HL-60 (cell line): ENCODE measurements at regions not wholly inside any gene's neighbourhood (a gene's known extent, or its start where the extent isn't known, plus 50 kb on each side); places are given as distances from the start of the nearest gene placed in this dataset.
A peak's percentile ranks its signal among the peaks of the same experiment; 100 is the strongest.

Experiments
- DNase-seq, 2 experiments: peaks; one replicate each; pipeline ENCODE4 v3.0.0-alpha.2; 2010 to 2020; ENCODE audit warnings: low read depth in 1 of 2, low spot score in 1 of 2
- H3K27ac ChIP-seq: fragments of 250-450 bp; sonication (Bioruptor Pico); replicated peaks from 2 replicates; pipeline ENCODE4 v1.5.1; 2020; ENCODE audit warnings: mild to moderate bottlenecking, moderate library complexity
- H3K27me3 ChIP-seq: fragments of 250-450 bp; sonication (Bioruptor Pico); 2 replicates; pipeline ENCODE4 v1.5.1; 2021; ENCODE audit warnings: mild to moderate bottlenecking, moderate library complexity; ENCODE audit not compliant: insufficient read depth, poor library complexity, severe bottlenecking
- H3K4me3 ChIP-seq: replicated peaks from 2 replicates; pipeline ENCODE4 v1.5.1; 2011; ENCODE audit warnings: mild to moderate bottlenecking, control low read depth, low read length; ENCODE audit not compliant: insufficient read depth
- CTCF ChIP-seq: IDR thresholded peaks from one replicate; pipeline ENCODE4 v1.5.1; 2011; ENCODE audit warnings: low read length, control low read depth, inconsistent platforms; ENCODE audit not compliant: insufficient read depth
- GABPA ChIP-seq: IDR thresholded peaks from 2 replicates; pipeline ENCODE4 v1.6.1; 2012; ENCODE audit warnings: low read depth
- POLR2AphosphoS5 ChIP-seq: IDR thresholded peaks from 2 replicates; pipeline ENCODE4 v1.6.1; 2012; ENCODE audit warnings: low read depth
- SPI1 ChIP-seq: IDR thresholded peaks from 2 replicates; pipeline ENCODE4 v1.6.1; 2012; ENCODE audit warnings: low read depth, mild to moderate bottlenecking, borderline replicate concordance
- TF ChIP-seq, protein P1 (sequence below): IDR thresholded peaks from 2 replicates; pipeline ENCODE4 v1.6.1; 2012; ENCODE audit warnings: low read depth; ENCODE audit not compliant: insufficient replicate concordance

DNA sequence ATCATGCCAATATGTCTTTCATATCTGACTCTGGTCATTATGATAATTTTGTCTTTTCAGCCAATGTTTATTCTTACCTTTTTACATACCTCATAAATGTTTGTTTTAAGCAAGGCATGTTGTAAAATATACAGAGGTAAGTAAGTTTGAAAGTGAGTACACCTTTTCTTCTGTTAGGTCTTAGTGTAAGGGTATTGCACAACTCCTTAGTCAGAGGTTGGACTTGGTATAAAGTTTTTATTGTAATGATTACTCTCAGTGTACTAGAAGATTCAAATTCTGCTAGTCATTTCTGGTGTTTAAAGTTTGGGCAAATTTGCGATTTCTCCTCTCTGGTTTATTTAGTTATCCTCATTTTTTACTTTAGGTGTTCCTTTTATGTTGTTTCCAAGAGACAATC is 564.3 kb upstream of the FSIP2 start:
- no peak for DNase-seq
- TF ChIP-seq SPI1 (no peak), POLR2AphosphoS5 (no peak), GABPA (no peak), CTCF (no peak)
- TF ChIP-seq, protein P1, sequence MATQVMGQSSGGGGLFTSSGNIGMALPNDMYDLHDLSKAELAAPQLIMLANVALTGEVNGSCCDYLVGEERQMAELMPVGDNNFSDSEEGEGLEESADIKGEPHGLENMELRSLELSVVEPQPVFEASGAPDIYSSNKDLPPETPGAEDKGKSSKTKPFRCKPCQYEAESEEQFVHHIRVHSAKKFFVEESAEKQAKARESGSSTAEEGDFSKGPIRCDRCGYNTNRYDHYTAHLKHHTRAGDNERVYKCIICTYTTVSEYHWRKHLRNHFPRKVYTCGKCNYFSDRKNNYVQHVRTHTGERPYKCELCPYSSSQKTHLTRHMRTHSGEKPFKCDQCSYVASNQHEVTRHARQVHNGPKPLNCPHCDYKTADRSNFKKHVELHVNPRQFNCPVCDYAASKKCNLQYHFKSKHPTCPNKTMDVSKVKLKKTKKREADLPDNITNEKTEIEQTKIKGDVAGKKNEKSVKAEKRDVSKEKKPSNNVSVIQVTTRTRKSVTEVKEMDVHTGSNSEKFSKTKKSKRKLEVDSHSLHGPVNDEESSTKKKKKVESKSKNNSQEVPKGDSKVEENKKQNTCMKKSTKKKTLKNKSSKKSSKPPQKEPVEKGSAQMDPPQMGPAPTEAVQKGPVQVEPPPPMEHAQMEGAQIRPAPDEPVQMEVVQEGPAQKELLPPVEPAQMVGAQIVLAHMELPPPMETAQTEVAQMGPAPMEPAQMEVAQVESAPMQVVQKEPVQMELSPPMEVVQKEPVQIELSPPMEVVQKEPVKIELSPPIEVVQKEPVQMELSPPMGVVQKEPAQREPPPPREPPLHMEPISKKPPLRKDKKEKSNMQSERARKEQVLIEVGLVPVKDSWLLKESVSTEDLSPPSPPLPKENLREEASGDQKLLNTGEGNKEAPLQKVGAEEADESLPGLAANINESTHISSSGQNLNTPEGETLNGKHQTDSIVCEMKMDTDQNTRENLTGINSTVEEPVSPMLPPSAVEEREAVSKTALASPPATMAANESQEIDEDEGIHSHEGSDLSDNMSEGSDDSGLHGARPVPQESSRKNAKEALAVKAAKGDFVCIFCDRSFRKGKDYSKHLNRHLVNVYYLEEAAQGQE, result no peak
- Histone ChIP-seq H3K27ac (no peak overlapping the region), H3K4me3 (no peak overlapping the region), H3K27me3 (no peaks in the 10 kb centered on the region)

DNA sequence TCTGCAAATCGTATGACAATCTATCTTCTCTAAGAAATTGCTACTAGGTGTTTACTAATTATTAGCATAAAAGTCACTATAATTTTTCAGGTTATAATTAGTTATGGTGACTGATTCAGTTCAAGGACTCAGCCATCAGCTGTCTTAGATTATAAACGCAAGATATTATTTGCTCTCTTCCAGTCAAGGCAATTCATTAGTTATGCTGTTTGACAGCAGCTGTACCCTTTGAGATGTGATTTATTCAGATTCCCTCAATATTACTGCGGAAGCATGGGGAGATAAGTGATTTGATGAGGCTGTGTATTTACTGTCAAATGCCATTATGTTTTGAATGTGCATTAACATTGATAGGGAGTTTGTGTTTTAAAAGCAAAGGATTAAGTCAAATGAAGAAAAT is 558.9 kb upstream of the FSIP2 start:
- no peak for DNase-seq
- Histone ChIP-seq H3K27me3 (no peaks in the 10 kb centered on the region), H3K27ac (no peak overlapping the region), H3K4me3 (no peak overlapping the region)
- TF ChIP-seq SPI1, result no peak
- TF ChIP-seq GABPA, result no peak
- no peak for TF ChIP-seq CTCF
- TF ChIP-seq, protein P1, result no peak

DNA sequence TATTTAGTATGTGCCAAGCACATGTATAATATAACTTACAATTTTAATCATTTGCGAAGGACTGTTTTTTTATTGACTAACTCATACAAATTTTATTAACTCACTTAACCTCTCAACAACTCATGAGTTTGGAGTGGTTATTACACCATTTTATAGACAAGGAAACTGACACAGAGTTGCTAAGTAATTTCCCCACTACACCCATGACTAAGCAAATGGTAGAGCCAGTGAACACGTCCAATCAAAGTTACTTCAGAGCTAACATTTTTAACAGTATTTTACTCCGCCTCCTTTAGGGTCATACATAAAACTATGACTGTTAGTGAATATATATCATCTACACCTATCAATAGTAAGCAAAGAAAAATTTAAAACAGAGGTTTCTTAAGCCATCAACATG is 556.7 kb upstream of the FSIP2 start:
- H3K27me3 ChIP-seq, result no peaks in the 10 kb centered on the region
- peak in 1 of 2 experiments; percentile 8 for DNase-seq
- H3K4me3 ChIP-seq, result no peak overlapping the region
- peak overlapping the region; percentile 18; the same call in 1 of the 2 replicates for H3K27ac ChIP-seq
- TF ChIP-seq GABPA, result no peak
- TF ChIP-seq, protein P1, result no peak
- no peak for TF ChIP-seq POLR2AphosphoS5
- no peak for TF ChIP-seq SPI1
- no peak for TF ChIP-seq CTCF
